AG09319 (cell line): ENCODE measurements at regions not wholly inside any gene's neighbourhood (a gene's known extent, or its start where the extent isn't known, plus 50 kb on each side); places are given as distances from the start of the nearest gene placed in this dataset.
"Not testable (repeated sequence)": the region's sequence is repeated elsewhere in the genome, so short reads cannot be mapped to it uniquely, and the experiment has no call there.

Experiments
- DNase-seq: peaks from one replicate; pipeline ENCODE4 v3.0.0-alpha.2; 2010; ENCODE audit warnings: low read depth; ENCODE audit errors: extremely low read depth
- CTCF ChIP-seq: IDR thresholded peaks from 2 replicates; pipeline ENCODE4 v1.5.1; 2011; ENCODE audit warnings: low read depth, mild to moderate bottlenecking, inconsistent platforms, low read length, moderate library complexity

- DNase-seq = no peak
- no peak for TF ChIP-seq CTCF
Observed at GRCh38 chr3:144488927-144489326, 517.3 kb downstream of the DIPK2A start.

DNA sequence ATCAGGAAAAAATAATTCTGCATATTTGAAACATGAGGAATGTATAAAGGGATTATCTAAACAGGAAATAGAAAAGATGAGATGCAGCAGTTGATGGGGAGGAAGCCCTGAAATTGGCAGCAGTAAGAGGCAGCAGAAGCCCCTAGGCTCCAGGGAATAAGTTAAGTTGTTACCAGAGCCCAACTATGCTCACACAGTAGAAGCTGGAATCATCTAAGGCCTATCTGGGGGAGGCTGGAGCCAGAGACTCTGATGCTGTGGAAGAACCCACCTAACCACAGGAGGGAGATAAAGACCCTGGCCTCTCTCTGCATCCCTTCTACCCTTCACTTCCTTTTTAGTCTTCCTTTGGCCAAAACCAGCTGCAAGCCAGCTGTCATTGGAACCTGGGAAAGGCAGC is 519.7 kb downstream of the DIPK2A start:
- no peak for DNase-seq
- no peak for TF ChIP-seq CTCF

GRCh38 chr3:144494651-144495050 is 523.0 kb downstream of the DIPK2A start:
- not testable (repeated sequence) for DNase-seq

DNA sequence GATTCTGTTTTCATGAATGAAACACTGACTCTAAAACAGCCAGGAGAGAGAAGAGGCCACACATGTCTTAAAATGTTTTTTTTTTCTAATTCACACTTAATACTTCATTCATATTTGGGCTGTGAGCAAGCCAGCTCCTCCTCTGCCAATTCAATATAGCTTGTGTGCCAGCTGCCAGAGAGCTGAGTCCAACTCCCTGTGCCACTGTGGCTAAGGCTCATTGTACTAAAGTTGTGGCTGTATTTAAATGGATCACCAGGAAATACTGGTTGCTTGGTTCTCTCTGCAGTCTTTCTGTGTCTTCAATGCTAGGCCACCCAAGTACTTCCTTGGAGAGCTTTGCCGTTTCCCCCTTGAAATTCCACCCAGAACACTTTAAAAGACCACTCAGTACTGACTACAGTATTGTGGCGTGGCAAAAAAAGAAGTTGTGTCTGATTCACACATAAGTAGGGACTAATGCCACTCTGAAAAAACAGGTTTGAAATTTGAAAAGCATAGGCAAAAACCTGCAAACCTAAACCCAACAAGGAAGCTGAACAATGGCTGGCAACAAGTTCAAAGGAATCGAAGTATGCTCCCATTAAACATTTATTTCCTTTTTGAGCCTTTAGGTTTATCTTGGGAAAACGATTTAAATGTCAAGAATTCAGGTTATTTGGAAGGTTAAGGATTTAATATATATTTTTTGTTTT is 524.7 kb downstream of the DIPK2A start:
- DNase-seq = no peak
- no peak for TF ChIP-seq CTCF

GRCh38 chr3:144497452-144497851 is 525.8 kb downstream of the DIPK2A start:
- DNase-seq = no peak
- no peak for TF ChIP-seq CTCF

DNA sequence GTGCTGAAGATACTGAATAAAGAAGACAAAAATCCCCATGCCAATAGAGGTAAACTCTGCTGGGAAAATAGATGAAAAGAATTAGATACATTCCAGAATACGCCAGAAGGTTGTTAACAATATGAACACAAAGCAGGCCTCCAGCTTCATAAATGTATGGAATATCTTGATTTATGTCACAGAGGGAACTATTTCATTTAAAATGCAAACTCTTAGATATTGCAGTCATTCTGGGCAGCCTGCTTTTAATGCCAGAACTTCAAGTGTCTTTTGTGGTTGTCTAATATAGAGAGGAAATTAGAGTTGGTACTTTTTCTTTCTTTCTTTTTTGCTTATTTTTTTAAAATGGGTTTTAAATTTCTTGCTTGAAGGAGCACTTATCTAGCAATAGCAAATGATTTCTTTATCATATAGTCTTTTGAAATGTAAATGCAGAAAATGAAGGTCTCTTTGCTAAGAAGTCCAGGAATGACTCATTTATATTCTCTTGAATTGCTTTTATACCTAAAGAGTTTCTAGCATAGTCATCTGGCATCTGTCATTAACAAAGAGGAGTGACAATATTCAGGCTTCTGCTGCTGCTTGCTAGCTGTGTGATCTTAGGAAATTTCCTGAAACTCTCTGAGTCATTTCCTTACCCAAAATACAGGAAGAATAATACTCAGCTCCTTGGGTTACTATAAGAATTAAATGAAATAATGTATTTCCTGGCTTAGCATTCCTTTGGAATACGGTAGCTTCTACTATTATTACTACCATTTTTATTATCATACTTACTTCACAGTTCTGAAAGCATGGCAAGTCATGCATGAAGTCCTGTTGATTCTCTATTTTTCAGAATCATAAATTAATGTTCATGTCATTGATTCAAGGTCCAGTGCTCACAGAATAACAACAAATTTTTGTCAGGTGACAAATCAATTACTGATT is 527.6 kb downstream of the DIPK2A start:
- TF ChIP-seq CTCF = no peak
- no peak for DNase-seq

GRCh38 chr3:144501467-144501866 is 529.8 kb downstream of the DIPK2A start:
- no peak for DNase-seq
- TF ChIP-seq CTCF = no peak
